ENCODE measurements at regions not wholly inside any gene's neighbourhood (a gene's known extent, or its start where the extent isn't known, plus 50 kb on each side); places are given as distances from the start of the nearest gene placed in this dataset.

- TF ChIP-seq CTCF (IDR thresholded peaks at IDR 0.05; ENCODE audit: insufficient read depth, low read length, poor library complexity, severe bottlenecking) (no peak), EZH2phosphoT487 (conservative IDR thresholded peaks at IDR 0.05; ENCODE audit: low read length) (no peak)
Measured at GRCh38 chr11:28448186-28448585, 340.0 kb downstream of the METTL15 start.

Data from SU-DHL-6 (cell line).